ENCODE measurements at regions not wholly inside any gene's neighbourhood (a gene's known extent, or its start where the extent isn't known, plus 50 kb on each side); places are given as distances from the start of the nearest gene placed in this dataset.

- no peaks in the 10 kb centered on the region for H3K36me3 Mint-ChIP-seq (ENCODE audit: low read depth)
- H3K27me3 Mint-ChIP-seq (ENCODE audit: insufficient read depth) = peaks cover 22% of the 10 kb centered on the region
- H3K4me3 Mint-ChIP-seq = no peak overlapping the region
- intact Hi-C loops (cut with micrococcal nuclease) = no loop called here
- no peaks in the 10 kb centered on the region for H3K9me3 Mint-ChIP-seq
- no peak for DNase-seq (ENCODE audit: low spot score)
- peaks cover 5% of the 10 kb centered on the region for H3K4me1 Mint-ChIP-seq (ENCODE audit: low read depth)
- H3K27ac Mint-ChIP-seq = no peak overlapping the region
Measured at GRCh38 chr4:123346330-123346940, 50.2 kb upstream of the SPRY1 start.
